Hepatocyte (in vitro differentiated cells): ENCODE measurements at regions not wholly inside any gene's neighbourhood (a gene's known extent, or its start where the extent isn't known, plus 50 kb on each side); places are given as distances from the start of the nearest gene placed in this dataset.

Source experiments
- EZH2 ChIP-seq: fragments of 200-600 bp; sonication (generic); IDR thresholded peaks from 2 replicates; pipeline ENCODE4 v1.6.1; 2016; ENCODE audit warnings: antibody characterized with exemption, mild to moderate bottlenecking, borderline replicate concordance
- EZH2phosphoT487 ChIP-seq: fragments of 200-600 bp; sonication (generic); IDR thresholded peaks from one replicate; pipeline ENCODE4 v1.6.1; 2018; ENCODE audit warnings: antibody characterized with exemption, mild to moderate bottlenecking, low read depth, moderate library complexity; ENCODE audit not compliant: unreplicated experiment, severe bottlenecking
- TF ChIP-seq, protein P1 (sequence below): fragments of 200-600 bp; sonication (generic); IDR thresholded peaks from 2 replicates; pipeline ENCODE4 v1.5.1; 2016; ENCODE audit warnings: antibody characterized with exemption, mild to moderate bottlenecking; ENCODE audit not compliant: poor library complexity

DNA sequence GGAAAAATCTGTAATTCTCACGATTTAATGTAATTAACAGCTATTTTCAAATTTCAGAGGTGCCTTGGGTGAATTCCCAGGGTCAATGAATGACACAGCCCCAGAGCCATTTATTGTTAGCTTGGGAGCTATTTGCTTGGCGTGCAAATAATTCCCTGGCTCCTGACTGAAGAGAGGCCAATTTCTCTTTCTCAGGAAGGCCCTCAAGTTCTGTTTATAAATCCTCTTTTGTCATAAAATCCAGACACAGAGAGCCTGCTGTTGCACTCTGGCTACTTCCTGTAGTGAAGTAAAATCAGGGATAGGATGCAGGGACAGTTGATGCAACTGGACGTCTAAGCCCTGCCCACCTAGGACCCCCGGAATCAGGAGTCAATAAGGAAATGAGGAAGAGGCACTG lies 154.3 kb downstream of the TMX1 start:
- TF ChIP-seq, protein P1, sequence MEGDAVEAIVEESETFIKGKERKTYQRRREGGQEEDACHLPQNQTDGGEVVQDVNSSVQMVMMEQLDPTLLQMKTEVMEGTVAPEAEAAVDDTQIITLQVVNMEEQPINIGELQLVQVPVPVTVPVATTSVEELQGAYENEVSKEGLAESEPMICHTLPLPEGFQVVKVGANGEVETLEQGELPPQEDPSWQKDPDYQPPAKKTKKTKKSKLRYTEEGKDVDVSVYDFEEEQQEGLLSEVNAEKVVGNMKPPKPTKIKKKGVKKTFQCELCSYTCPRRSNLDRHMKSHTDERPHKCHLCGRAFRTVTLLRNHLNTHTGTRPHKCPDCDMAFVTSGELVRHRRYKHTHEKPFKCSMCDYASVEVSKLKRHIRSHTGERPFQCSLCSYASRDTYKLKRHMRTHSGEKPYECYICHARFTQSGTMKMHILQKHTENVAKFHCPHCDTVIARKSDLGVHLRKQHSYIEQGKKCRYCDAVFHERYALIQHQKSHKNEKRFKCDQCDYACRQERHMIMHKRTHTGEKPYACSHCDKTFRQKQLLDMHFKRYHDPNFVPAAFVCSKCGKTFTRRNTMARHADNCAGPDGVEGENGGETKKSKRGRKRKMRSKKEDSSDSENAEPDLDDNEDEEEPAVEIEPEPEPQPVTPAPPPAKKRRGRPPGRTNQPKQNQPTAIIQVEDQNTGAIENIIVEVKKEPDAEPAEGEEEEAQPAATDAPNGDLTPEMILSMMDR = no peak
- TF ChIP-seq EZH2phosphoT487 (no peak), EZH2 (no peak)
